ENCODE measurements at regions not wholly inside any gene's neighbourhood (a gene's known extent, or its start where the extent isn't known, plus 50 kb on each side); places are given as distances from the start of the nearest gene placed in this dataset.
A peak's percentile ranks its signal among the peaks of the same experiment; 100 is the strongest.

- in situ Hi-C loops (cut with HindIII; ENCODE audit: low sequenced_read_pairs) = no loop called here
- TF ChIP-seq CTCF (IDR thresholded peaks at IDR 0.05; ENCODE audit: low read depth, low read length, missing control alignments) = no peak
- no peak overlapping the region for H3K4me3 ChIP-seq (ENCODE audit: low read depth, low read length)
- DNase-seq (ENCODE audit: low read depth) = no peak
Measured at GRCh38 chr9:24434183-24434582, 111.5 kb downstream of the IZUMO3 start.

- TF ChIP-seq CTCF (IDR thresholded peaks at IDR 0.05; ENCODE audit: low read depth, low read length, missing control alignments) = no peak
- DNase-seq (ENCODE audit: low read depth) = no peak
- H3K4me3 ChIP-seq (ENCODE audit: low read depth, low read length) = no peak overlapping the region
- in situ Hi-C loops (cut with HindIII; ENCODE audit: low sequenced_read_pairs) = no loop called here
Measured at GRCh38 chr9:24416136-24416535, 129.6 kb downstream of the IZUMO3 start.

GRCh38 chr9:24413651-24414050, 132.0 kb downstream of the IZUMO3 start:
- DNase-seq (ENCODE audit: low read depth) = peak; percentile 24
- in situ Hi-C loops (cut with HindIII; ENCODE audit: low sequenced_read_pairs) = no loop called here
- no peak overlapping the region for H3K4me3 ChIP-seq (ENCODE audit: low read depth, low read length)
- TF ChIP-seq CTCF (IDR thresholded peaks at IDR 0.05; ENCODE audit: low read depth, low read length, missing control alignments) = no peak

GRCh38 chr9:24398466-24398865, 147.2 kb downstream of the IZUMO3 start:
- no peak overlapping the region for H3K4me3 ChIP-seq (ENCODE audit: low read depth, low read length)
- in situ Hi-C loops (cut with HindIII; ENCODE audit: low sequenced_read_pairs) = no loop called here
- no peak for TF ChIP-seq CTCF (IDR thresholded peaks at IDR 0.05; ENCODE audit: low read depth, low read length, missing control alignments)
- DNase-seq (ENCODE audit: low read depth) = peak; percentile 19

GRCh38 chr9:24391095-24391494, 154.6 kb downstream of the IZUMO3 start:
- in situ Hi-C loops (cut with HindIII; ENCODE audit: low sequenced_read_pairs) = no loop called here
- TF ChIP-seq CTCF (IDR thresholded peaks at IDR 0.05; ENCODE audit: low read depth, low read length, missing control alignments) = no peak
- H3K4me3 ChIP-seq (ENCODE audit: low read depth, low read length) = no peak overlapping the region

GRCh38 chr9:24385077-24385476, 160.6 kb downstream of the IZUMO3 start:
- H3K4me3 ChIP-seq (ENCODE audit: low read depth, low read length) = no peak overlapping the region
- no peak for TF ChIP-seq CTCF (IDR thresholded peaks at IDR 0.05; ENCODE audit: low read depth, low read length, missing control alignments)
- in situ Hi-C loops (cut with HindIII; ENCODE audit: low sequenced_read_pairs) = no loop called here
- DNase-seq (ENCODE audit: low read depth) = no peak

More at GRCh38 chr9:24391095-24391494, 154.6 kb downstream of the IZUMO3 start:
- DNase-seq (ENCODE audit: low read depth) = no peak

GRCh38 chr9:24382566-24382965, 163.1 kb downstream of the IZUMO3 start:
- H3K4me3 ChIP-seq (ENCODE audit: low read depth, low read length) = no peak overlapping the region
- TF ChIP-seq CTCF (IDR thresholded peaks at IDR 0.05; ENCODE audit: low read depth, low read length, missing control alignments) = no peak
- in situ Hi-C loops (cut with HindIII; ENCODE audit: low sequenced_read_pairs) = no loop called here
- DNase-seq (ENCODE audit: low read depth) = peak; percentile 8

All from astrocyte of the cerebellum (primary cell).